ENCODE measurements at regions not wholly inside any gene's neighbourhood (a gene's known extent, or its start where the extent isn't known, plus 50 kb on each side); places are given as distances from the start of the nearest gene placed in this dataset.

DNA sequence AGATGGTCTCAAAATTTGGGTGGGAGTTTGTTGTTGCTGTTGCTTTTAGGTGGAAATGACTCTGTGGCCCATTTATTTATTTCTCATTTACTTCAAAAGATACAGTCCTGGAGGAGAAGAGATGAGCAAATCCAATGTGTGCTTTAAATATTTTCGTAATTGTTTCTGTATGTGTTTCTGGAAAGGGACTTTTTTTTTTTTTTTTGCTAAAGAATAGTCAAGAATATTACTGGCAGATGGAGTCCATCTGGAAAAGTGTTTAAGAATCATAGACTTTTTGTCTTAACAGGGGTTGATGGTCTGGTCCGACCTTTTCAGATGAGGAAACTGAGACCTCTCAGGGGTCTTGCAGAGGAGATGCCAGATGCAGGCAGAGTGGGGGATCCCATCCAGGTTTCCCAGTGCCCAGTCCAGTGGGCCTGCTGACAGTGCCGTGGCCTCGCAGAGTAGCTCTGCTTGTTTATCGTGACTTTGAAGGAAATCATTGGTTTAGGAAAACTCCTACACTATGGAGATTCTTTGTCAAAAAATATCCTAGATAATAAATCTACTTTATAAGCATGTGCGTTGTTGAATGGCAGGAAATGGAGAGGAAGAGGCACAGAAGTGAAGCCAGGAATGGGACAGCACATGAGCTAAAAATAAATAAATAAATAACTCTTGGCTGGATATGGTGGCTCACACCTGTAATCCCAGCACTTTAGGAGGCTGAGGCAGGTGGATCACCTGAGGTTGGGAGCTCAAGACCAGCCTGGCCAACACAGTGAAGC, 164.3 kb upstream of the SVIL start:
- no TSS peak for BruUV-seq (replicated peaks)
- SMC1A ChIA-PET (ENCODE audit: uncharacterized antibody, unreplicated experiment) = no interaction called here
- intact Hi-C loops (cut with micrococcal nuclease; ENCODE audit: unreplicated experiment) = no loop called here
- no peak for ATAC-seq
- CTCF ChIA-PET = no interaction called here
- no peaks in the 10 kb centered on the region for H3K27me3 ChIP-seq (replicated peaks in 1 of 2; ENCODE audit: control insufficient read depth in 2 of 2, insufficient read depth in 2 of 2, low read length in 1 of 2)
- H3K9ac ChIP-seq (ENCODE audit: control insufficient read depth, insufficient read depth, low read length) = no peak overlapping the region
- in situ Hi-C loops (cut with MboI) = no loop called here
- H3K27ac ChIP-seq (ENCODE audit: control insufficient read depth, insufficient read depth) = no peak overlapping the region
- DNase-seq (ENCODE audit: low read depth, low spot score) = no peak
- POLR2A ChIA-PET = no interaction called here
- H2AFZ ChIP-seq (ENCODE audit: control insufficient read depth, low read depth, low read length) = no peak overlapping the region
- no peaks in the 10 kb centered on the region for H3K79me2 ChIP-seq (ENCODE audit: control insufficient read depth, insufficient read depth, low read length)
- no peak overlapping the region for H3K4me3 ChIP-seq
- no peaks in the 10 kb centered on the region for H3K4me1 ChIP-seq (ENCODE audit: control insufficient read depth, insufficient read depth, low read length)
- FAIRE-seq = no peak
- RAD21 ChIA-PET (ENCODE audit: unreplicated experiment) = no interaction called here
- no peaks in the 10 kb centered on the region for H3K9me3 ChIP-seq (replicated peaks; ENCODE audit: control insufficient read depth, insufficient read depth, low read length)
- WGBS (ENCODE audit: insufficient coverage, insufficient replicate concordance, low lambda C conversion rate, missing lambda C conversion rate) = 21% methylated on average over 6 of the region's 6 CpGs
- no peak overlapping the region for H3K4me2 ChIP-seq (ENCODE audit: control insufficient read depth, insufficient read depth)
- H4K20me1 ChIP-seq (ENCODE audit: control insufficient read depth, insufficient read depth) = no peaks in the 10 kb centered on the region
- no peaks in the 10 kb centered on the region for H3K36me3 ChIP-seq (ENCODE audit: control insufficient read depth in 2 of 2, insufficient read depth in 2 of 2, low read length in 1 of 2)
- TF ChIP-seq HDAC2 (IDR thresholded peaks at IDR 0.05) = no peak
- no peak for TF ChIP-seq POU2F2 (IDR thresholded peaks at IDR 0.05; ENCODE audit: borderline replicate concordance, low read depth, low read length)
- TF ChIP-seq, protein P1, sequence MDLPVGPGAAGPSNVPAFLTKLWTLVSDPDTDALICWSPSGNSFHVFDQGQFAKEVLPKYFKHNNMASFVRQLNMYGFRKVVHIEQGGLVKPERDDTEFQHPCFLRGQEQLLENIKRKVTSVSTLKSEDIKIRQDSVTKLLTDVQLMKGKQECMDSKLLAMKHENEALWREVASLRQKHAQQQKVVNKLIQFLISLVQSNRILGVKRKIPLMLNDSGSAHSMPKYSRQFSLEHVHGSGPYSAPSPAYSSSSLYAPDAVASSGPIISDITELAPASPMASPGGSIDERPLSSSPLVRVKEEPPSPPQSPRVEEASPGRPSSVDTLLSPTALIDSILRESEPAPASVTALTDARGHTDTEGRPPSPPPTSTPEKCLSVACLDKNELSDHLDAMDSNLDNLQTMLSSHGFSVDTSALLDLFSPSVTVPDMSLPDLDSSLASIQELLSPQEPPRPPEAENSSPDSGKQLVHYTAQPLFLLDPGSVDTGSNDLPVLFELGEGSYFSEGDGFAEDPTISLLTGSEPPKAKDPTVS (IDR thresholded peaks at IDR 0.05; ENCODE audit: low read depth, low read length) = no peak
- no peak for TF ChIP-seq CREM (IDR thresholded peaks at IDR 0.05; ENCODE audit: low read depth)
- TF ChIP-seq RELB (IDR thresholded peaks at IDR 0.05; ENCODE audit: low read depth) = no peak
- TF ChIP-seq JUND (IDR thresholded peaks at IDR 0.05; ENCODE audit: low read depth, low read length) = no peak
- TF ChIP-seq RAD21 (IDR thresholded peaks at IDR 0.05; ENCODE audit: insufficient read depth, low read depth, low read length) = no peak
- TF ChIP-seq SMAD5 (IDR thresholded peaks at IDR 0.05; ENCODE audit: low read depth) = no peak
- no peak for TF ChIP-seq ZBTB33 (IDR thresholded peaks at IDR 0.05)
- no peak for TF ChIP-seq TCF3 (IDR thresholded peaks at IDR 0.05; ENCODE audit: borderline replicate concordance, insufficient read depth, low read depth, low read length)
- no peak for TF ChIP-seq NR2F1 (conservative IDR thresholded peaks at IDR 0.05)
- TF ChIP-seq CBX5 (IDR thresholded peaks at IDR 0.05; ENCODE audit: low read depth) = no peak
- no peak for TF ChIP-seq EP300 (IDR thresholded peaks at IDR 0.05; ENCODE audit: borderline replicate concordance in 1 of 2, control insufficient read depth in 1 of 2, low read depth in 2 of 2, low read length in 2 of 2)
- no peak for TF ChIP-seq MTA3 (IDR thresholded peaks at IDR 0.05; ENCODE audit: borderline replicate concordance, low read length)
- no peak for TF ChIP-seq FOS (IDR thresholded peaks at IDR 0.05; ENCODE audit: borderline replicate concordance, extremely low read depth, insufficient read length)
- TF ChIP-seq ZNF687 (IDR thresholded peaks at IDR 0.05) = no peak
